ENCODE measurements at regions not wholly inside any gene's neighbourhood (a gene's known extent, or its start where the extent isn't known, plus 50 kb on each side); places are given as distances from the start of the nearest gene placed in this dataset.

DNA sequence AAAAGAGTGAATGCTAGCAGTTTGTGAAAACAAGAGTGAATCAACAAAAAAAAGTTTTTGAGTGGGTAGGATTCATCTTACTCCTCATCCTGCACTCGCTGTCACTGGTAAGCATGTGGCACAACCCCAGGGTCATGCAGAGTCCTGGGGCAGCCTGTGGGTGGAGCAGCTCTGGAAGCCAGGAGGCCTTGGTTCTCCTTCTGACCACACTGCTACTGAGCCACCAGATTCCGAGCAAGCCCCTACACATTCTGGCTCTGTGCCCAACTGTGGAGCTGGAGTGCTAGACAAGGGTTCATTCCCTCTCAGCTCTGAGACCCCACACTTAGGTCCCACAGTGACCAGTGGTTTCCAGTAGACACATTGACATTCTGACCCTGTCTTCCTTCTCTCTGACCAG is 670.6 kb downstream of the BCL11A start:
- no peak overlapping the region for H3K4me3 ChIP-seq (ENCODE audit: low read length)
- H3K9me3 ChIP-seq (ENCODE audit: control insufficient read depth in 1 of 2, insufficient read depth in 1 of 2, low read length in 2 of 2): no peaks in the 10 kb centered on the region
- Mint-ChIP-seq H3K27me3 (no peaks in the 10 kb centered on the region), H3K36me3 (ENCODE audit: low read depth) (no peaks in the 10 kb centered on the region), H3K4me1 (ENCODE audit: low read depth) (peaks cover 30% of the 10 kb centered on the region), H3K27ac (no peak overlapping the region), H3K4me3 (no peak overlapping the region), H3K9me3 (no peaks in the 10 kb centered on the region)
- intact Hi-C loops (cut with DNase I, micrococcal nuclease): loop anchor here in 1 of 2 experiments (5.0 kb wide), 1 partner anchor 669 kb away; the partner anchor contains the start of gene BCL11A
- ATAC-seq (ENCODE audit: poor library complexity) (no peak), DNase-seq (peak in 1 of 14 experiments; percentile 5)
- H3K27me3 ChIP-seq (ENCODE audit: control insufficient read depth in 1 of 2, insufficient read depth in 2 of 2, low read length in 2 of 2): no peaks in the 10 kb centered on the region
- ChIA-PET POLR2A (no interaction called here), CTCF (no interaction called here)
- no peaks in the 10 kb centered on the region for H3K36me3 ChIP-seq (ENCODE audit: insufficient read depth, low read length)
- TF ChIP-seq, protein P1, sequence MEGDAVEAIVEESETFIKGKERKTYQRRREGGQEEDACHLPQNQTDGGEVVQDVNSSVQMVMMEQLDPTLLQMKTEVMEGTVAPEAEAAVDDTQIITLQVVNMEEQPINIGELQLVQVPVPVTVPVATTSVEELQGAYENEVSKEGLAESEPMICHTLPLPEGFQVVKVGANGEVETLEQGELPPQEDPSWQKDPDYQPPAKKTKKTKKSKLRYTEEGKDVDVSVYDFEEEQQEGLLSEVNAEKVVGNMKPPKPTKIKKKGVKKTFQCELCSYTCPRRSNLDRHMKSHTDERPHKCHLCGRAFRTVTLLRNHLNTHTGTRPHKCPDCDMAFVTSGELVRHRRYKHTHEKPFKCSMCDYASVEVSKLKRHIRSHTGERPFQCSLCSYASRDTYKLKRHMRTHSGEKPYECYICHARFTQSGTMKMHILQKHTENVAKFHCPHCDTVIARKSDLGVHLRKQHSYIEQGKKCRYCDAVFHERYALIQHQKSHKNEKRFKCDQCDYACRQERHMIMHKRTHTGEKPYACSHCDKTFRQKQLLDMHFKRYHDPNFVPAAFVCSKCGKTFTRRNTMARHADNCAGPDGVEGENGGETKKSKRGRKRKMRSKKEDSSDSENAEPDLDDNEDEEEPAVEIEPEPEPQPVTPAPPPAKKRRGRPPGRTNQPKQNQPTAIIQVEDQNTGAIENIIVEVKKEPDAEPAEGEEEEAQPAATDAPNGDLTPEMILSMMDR (IDR thresholded peaks at IDR 0.05): no peak
- no peak overlapping the region for H3K27ac ChIP-seq (ENCODE audit: low read depth in 1 of 2, low read length in 2 of 2)
- peaks cover 19% of the 10 kb centered on the region for H3K4me1 ChIP-seq (ENCODE audit: insufficient read depth, low read length)

DNA sequence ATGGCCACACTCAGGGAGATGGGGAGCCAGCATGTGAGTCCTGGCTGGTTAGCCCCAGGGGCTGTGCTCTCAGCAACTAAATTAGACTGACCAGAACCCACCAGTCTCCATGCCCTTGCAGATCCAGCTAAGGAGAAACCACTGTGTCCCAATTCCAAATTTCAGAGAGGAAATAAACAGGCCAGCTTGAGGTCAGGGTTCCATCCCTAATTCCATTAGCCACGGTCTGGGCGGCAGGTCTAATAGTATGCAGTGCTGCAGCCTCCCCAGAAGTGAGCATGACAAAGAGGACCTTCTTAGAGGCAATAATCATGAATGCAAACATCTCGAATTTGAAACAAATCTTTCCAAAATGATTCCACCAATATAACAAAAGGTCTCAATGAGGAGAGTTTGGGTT is 671.2 kb downstream of the BCL11A start:
- Mint-ChIP-seq H3K4me1 (ENCODE audit: low read depth) (peaks cover 25% of the 10 kb centered on the region), H3K36me3 (ENCODE audit: low read depth) (no peaks in the 10 kb centered on the region), H3K27me3 (no peaks in the 10 kb centered on the region), H3K4me3 (no peak overlapping the region), H3K27ac (no peak overlapping the region), H3K9me3 (no peaks in the 10 kb centered on the region)
- ChIA-PET CTCF (no interaction called here), POLR2A (no interaction called here)
- H3K4me1 ChIP-seq (ENCODE audit: insufficient read depth, low read length): peaks cover 14% of the 10 kb centered on the region
- ATAC-seq (ENCODE audit: poor library complexity) (no peak), DNase-seq (no peak)
- H3K36me3 ChIP-seq (ENCODE audit: insufficient read depth, low read length): no peaks in the 10 kb centered on the region
- no peak overlapping the region for H3K4me3 ChIP-seq (ENCODE audit: low read length)
- no peaks in the 10 kb centered on the region for H3K9me3 ChIP-seq (ENCODE audit: control insufficient read depth in 1 of 2, insufficient read depth in 1 of 2, low read length in 2 of 2)
- intact Hi-C loops (cut with DNase I, micrococcal nuclease): loop anchor here in 1 of 2 experiments (5.0 kb wide), 1 partner anchor 670 kb away; the partner anchor contains the start of gene BCL11A
- H3K27me3 ChIP-seq (ENCODE audit: control insufficient read depth in 1 of 2, insufficient read depth in 2 of 2, low read length in 2 of 2): no peaks in the 10 kb centered on the region
- H3K27ac ChIP-seq (ENCODE audit: low read depth in 1 of 2, low read length in 2 of 2): no peak overlapping the region
- TF ChIP-seq, protein P1 (IDR thresholded peaks at IDR 0.05): no peak

DNA sequence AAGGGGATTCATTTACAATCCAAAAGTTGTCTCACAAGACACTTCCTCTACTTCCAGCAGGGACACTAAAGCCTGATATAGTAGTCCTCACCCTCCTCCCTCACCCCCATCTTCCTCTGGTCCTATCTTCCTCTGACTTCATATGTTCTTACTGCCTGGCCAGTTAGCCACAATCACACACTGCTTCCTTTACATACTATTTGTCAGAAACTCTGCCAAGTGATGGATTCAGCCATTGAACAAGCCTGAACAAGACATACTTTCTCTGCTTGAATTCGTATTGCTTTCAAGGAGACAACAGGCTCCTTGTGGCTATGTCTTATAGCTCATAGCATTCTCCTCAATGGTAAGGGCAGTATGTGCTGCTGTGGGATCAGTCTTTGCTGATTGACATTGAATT is 672.2 kb downstream of the BCL11A start:
- Histone ChIP-seq H3K9me3 (ENCODE audit: control insufficient read depth in 1 of 2, insufficient read depth in 1 of 2, low read length in 2 of 2) (no peaks in the 10 kb centered on the region), H3K36me3 (ENCODE audit: insufficient read depth, low read length) (no peaks in the 10 kb centered on the region), H3K27me3 (ENCODE audit: control insufficient read depth in 1 of 2, insufficient read depth in 2 of 2, low read length in 2 of 2) (no peaks in the 10 kb centered on the region), H3K4me1 (ENCODE audit: insufficient read depth, low read length) (peaks cover 7% of the 10 kb centered on the region), H3K27ac (ENCODE audit: low read depth in 1 of 2, low read length in 2 of 2) (no peak overlapping the region), H3K4me3 (ENCODE audit: low read length) (no peak overlapping the region)
- POLR2A ChIA-PET: no interaction called here
- no peak for DNase-seq
- intact Hi-C loops (cut with DNase I, micrococcal nuclease): loop anchor here in 1 of 2 experiments (5.0 kb wide), 1 partner anchor 671 kb away; the partner anchor contains the start of gene BCL11A
- Mint-ChIP-seq H3K27ac (no peak overlapping the region), H3K9me3 (no peaks in the 10 kb centered on the region), H3K4me1 (ENCODE audit: low read depth) (peaks cover 14% of the 10 kb centered on the region), H3K27me3 (no peaks in the 10 kb centered on the region), H3K4me3 (no peak overlapping the region), H3K36me3 (ENCODE audit: low read depth) (no peaks in the 10 kb centered on the region)
- no peak for ATAC-seq (ENCODE audit: poor library complexity)
- CTCF ChIA-PET: no interaction called here
- TF ChIP-seq, protein P1 (IDR thresholded peaks at IDR 0.05): no peak

Data from CD4-positive, alpha-beta T cell (primary cell).